ENCODE measurements at regions not wholly inside any gene's neighbourhood (a gene's known extent, or its start where the extent isn't known, plus 50 kb on each side); places are given as distances from the start of the nearest gene placed in this dataset.

DNA sequence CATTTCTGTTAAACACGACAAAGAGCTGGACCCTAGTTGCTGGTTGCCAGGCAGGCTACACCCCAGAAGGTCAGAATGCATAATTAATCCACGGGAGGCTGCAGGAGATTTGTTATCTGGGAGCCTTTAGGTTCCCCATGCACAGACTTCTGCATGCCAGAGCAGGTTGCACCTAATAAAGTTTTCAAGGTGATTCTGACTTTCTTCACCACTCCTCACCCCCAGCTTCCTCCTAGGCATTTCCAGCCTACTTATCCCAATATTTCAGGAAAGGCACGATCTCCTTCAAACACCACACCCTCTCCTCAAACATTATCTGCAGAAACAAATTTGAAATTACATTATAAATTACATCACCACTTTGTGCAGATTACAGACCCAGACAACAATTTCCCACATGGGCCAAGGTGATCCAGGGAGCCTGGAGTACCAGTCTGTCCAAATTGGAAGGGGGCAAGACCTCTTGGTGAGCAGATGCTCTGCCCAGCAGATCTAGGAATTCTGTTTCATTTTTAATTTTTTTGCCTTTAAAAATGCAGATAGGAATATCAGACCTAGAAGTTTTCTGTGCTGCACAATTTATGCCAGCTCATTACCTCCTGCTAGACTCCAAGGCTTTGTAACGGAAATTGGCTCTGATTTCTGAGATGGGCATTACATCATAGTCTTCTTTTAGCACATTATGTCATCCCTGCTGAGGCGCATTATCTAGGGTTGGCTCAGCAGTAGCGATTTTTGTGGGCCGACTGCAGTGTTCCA is 363.4 kb upstream of the SLC30A5 start:
- DNase-seq (ENCODE audit: insufficient read length, low spot score) (no peak), FAIRE-seq (no peak)
- no peak for TF ChIP-seq CTCF (IDR thresholded peaks at IDR 0.05; ENCODE audit: insufficient read depth, missing control alignments)

DNA sequence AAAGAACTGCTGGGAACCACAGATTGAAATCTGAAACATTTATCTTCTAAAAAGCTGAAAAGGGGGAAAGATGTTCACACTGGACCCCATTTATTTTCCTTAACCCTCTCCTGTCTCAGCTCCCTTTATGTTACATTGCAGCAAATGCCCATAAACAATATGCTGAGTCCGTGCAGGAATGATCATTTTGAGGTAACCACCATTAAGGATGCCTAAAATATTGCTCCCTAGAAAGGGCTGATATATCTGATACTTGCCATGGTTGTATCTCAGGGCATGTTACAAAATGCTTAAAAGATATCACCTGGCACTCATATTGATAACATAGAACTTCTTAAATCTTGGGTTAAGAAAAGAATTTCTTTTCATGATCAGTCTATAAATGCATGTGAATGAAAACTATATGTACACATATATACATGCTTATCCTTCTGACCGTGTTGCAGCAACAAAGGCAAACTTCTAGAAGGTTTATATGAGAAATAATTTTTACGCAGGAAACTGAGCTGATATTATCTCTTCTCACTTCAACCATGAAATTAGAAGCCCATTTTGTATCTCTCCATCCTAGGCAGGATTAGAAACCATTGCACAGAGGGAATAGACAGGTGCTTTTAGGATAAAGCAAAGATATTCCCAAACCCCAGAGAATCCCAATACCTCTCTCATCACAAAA is 362.7 kb upstream of the SLC30A5 start:
- no peak for FAIRE-seq
- TF ChIP-seq CTCF (IDR thresholded peaks at IDR 0.05; ENCODE audit: insufficient read depth, missing control alignments) = no peak
- no peak for DNase-seq (ENCODE audit: insufficient read length, low spot score)

DNA sequence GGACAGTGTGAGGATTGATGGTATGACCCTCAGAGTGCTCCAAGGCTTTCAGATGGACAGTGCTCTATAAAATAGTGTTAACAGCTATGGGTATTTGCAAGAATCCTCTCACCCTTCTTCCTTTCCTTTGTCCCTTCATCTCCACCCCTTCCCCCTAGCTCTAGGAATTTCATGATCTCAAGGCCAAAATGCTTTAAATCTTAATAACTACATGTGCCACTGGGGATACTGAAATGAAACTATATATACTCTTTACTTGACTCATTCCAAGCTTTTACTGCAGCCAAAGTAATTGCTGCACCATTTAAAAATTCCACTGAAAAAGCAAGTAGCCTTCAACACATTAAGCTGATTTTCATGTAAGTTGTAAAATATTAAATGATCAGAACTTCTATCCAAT is 361.6 kb upstream of the SLC30A5 start:
- FAIRE-seq = no peak
- no peak for DNase-seq (ENCODE audit: insufficient read length, low spot score)

GRCh38 chr5:68734781-68735180 is 359.0 kb upstream of the SLC30A5 start:
- no peak for FAIRE-seq
- TF ChIP-seq CTCF (IDR thresholded peaks at IDR 0.05; ENCODE audit: insufficient read depth, missing control alignments) = no peak
- DNase-seq (ENCODE audit: insufficient read length, low spot score) = no peak

More for the DNA sequence above, 361.6 kb upstream of the SLC30A5 start:
- TF ChIP-seq CTCF (IDR thresholded peaks at IDR 0.05; ENCODE audit: insufficient read depth, missing control alignments) = no peak

DNA sequence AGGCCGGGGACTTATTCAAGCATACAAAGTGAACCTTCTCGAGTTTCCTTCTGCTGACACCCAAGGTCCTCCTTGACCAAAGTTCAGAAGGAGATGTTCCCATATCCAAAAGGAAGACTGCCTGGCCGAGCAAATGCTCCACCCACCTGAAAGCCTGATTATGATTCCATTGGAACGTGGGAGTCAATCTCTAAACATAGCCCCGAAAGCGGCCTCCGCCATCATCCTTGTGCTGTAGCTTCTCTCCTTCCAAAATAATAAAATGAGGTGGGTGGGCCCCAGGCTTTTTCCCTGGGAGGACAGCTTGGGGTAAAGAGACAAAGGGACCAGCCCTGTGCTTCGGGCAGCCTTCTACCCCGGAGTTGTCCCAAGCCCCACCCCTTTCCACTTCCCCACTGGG is 355.6 kb upstream of the SLC30A5 start:
- TF ChIP-seq CTCF (IDR thresholded peaks at IDR 0.05; ENCODE audit: insufficient read depth, missing control alignments) = no peak
- FAIRE-seq = no peak

GRCh38 chr5:68738841-68739240 is 355.0 kb upstream of the SLC30A5 start:
- no peak for TF ChIP-seq CTCF (IDR thresholded peaks at IDR 0.05; ENCODE audit: insufficient read depth, missing control alignments)
- no peak for FAIRE-seq
- DNase-seq (ENCODE audit: insufficient read length, low spot score) = no peak

More for the DNA sequence above, 355.6 kb upstream of the SLC30A5 start:
- DNase-seq (ENCODE audit: insufficient read length, low spot score) = no peak

- FAIRE-seq = no peak
- DNase-seq (ENCODE audit: insufficient read length, low spot score) = no peak
- TF ChIP-seq CTCF (IDR thresholded peaks at IDR 0.05; ENCODE audit: insufficient read depth, missing control alignments) = no peak
Measured at GRCh38 chr5:68739752-68740151, 354.1 kb upstream of the SLC30A5 start.

Data from D721Med (cell line).